IMR-90 (cell line): ENCODE measurements at regions not wholly inside any gene's neighbourhood (a gene's known extent, or its start where the extent isn't known, plus 50 kb on each side); places are given as distances from the start of the nearest gene placed in this dataset.

Experiments used
- ATAC-seq: fragments of 200-7000 bp; cut with Tn5 transposase; 2 replicates; pipeline ENCODE4 v1.9.1; 2020; ENCODE audit warnings: low read depth, mild to moderate bottlenecking, moderate library complexity
- BruUV-seq: library from RNA; stranded (reverse); fragments of 400-500 nt; replicated peaks from 2 replicates; lab custom pipeline; 2021; lab: Mats Ljungman, UMichigan
- CTCF ChIA-PET: fragments of 300-600 bp; formaldehyde crosslinking; extraction: SDS; loops from one replicate; lab custom pipeline; 2021; ENCODE audit warnings: antibody characterized with exemption; lab: Yijun Ruan, JAX
- POLR2A ChIA-PET: fragments of 300-600 bp; sonication (Branson Sonifier 250); formaldehyde crosslinking; loops from one replicate; lab custom pipeline; 2022; ENCODE audit warnings: antibody characterized with exemption; ENCODE audit not compliant: unreplicated experiment; lab: Charles Lee
- DNase-seq: peaks from one replicate; pipeline ENCODE4 v3.0.0; 2013
- H2AFZ ChIP-seq: replicated peaks from 2 replicates; pipeline ENCODE3; 2013; ENCODE audit warnings: low read length, mild to moderate bottlenecking; ENCODE audit not compliant: poor library complexity
- H2AK5ac ChIP-seq: 2 replicates; pipeline ENCODE4 v1.6.1; 2013; ENCODE audit warnings: low read depth, low read length, inconsistent platforms
- H2AK9ac ChIP-seq: replicated peaks from 2 replicates; pipeline ENCODE3; 2013; ENCODE audit warnings: mild to moderate bottlenecking, low read depth, low read length, moderate library complexity; ENCODE audit not compliant: poor library complexity
- H2BK120ac ChIP-seq: 2 replicates; pipeline ENCODE4 v1.6.1; 2013; ENCODE audit warnings: low read depth, low read length, inconsistent platforms
- H2BK15ac ChIP-seq: 3 replicates; pipeline ENCODE4 v1.6.1; 2013; ENCODE audit warnings: low read depth, low read length, inconsistent platforms
- H2BK20ac ChIP-seq: 2 replicates; pipeline ENCODE4 v1.6.1; 2013; ENCODE audit warnings: low read depth, mild to moderate bottlenecking, inconsistent platforms, low read length, moderate library complexity
- H2BK5ac ChIP-seq: 2 replicates; pipeline ENCODE4 v1.6.1; 2013; ENCODE audit warnings: mild to moderate bottlenecking, low read depth, low read length, inconsistent platforms; ENCODE audit not compliant: poor library complexity, severe bottlenecking
- H3K14ac ChIP-seq: replicated peaks from 2 replicates; pipeline ENCODE4 v1.6.1; 2013; ENCODE audit warnings: low read depth, low read length, inconsistent platforms
- H3K18ac ChIP-seq: 2 replicates; pipeline ENCODE4 v1.6.1; 2013; ENCODE audit warnings: low read depth, low read length, control low read depth
- H3K23ac ChIP-seq: 2 replicates; pipeline ENCODE4 v1.6.1; 2013; ENCODE audit warnings: low read depth, low read length, inconsistent platforms
- H3K27ac ChIP-seq: 2 replicates; pipeline ENCODE4 v1.5.1; 2013; ENCODE audit warnings: mild to moderate bottlenecking, control low read depth, low read length; ENCODE audit not compliant: insufficient read depth
- H3K27me3 ChIP-seq: 2 replicates; pipeline ENCODE4 v1.6.1; 2013; ENCODE audit warnings: low read length; ENCODE audit not compliant: control insufficient read depth, insufficient read depth
- H3K36me3 ChIP-seq: 2 replicates; pipeline ENCODE4 v1.6.1; 2013; ENCODE audit warnings: low read length, mixed read lengths; ENCODE audit not compliant: control insufficient read depth, insufficient read depth
- H3K4ac ChIP-seq: 2 replicates; pipeline ENCODE4 v1.6.1; 2013; ENCODE audit warnings: low read depth, low read length, inconsistent platforms
- H3K4me1 ChIP-seq: 2 replicates; pipeline ENCODE4 v1.6.1; 2013; ENCODE audit warnings: low read length, mixed read lengths; ENCODE audit not compliant: control insufficient read depth, insufficient read depth
- H3K4me2 ChIP-seq: 2 replicates; pipeline ENCODE4 v1.6.1; 2013; ENCODE audit warnings: low read depth, mild to moderate bottlenecking, control low read depth, low read length, moderate library complexity
- H3K4me3 ChIP-seq: 2 replicates; pipeline ENCODE4 v1.5.1; 2013; ENCODE audit warnings: low read depth, mild to moderate bottlenecking, control low read depth, low read length, moderate library complexity; ENCODE audit not compliant: insufficient read depth
- H3K56ac ChIP-seq: 2 replicates; pipeline ENCODE4 v1.6.1; 2013; ENCODE audit warnings: low read length, inconsistent platforms; ENCODE audit not compliant: insufficient read depth; ENCODE audit errors: extremely low read depth
- H3K79me1 ChIP-seq, 2 experiments: 2 replicates each; pipeline ENCODE4 v1.6.1; 2013; ENCODE audit warnings: low read length in 2 of 2, inconsistent platforms in 1 of 2, low read depth in 1 of 2
- H3K9ac ChIP-seq: 2 replicates; pipeline ENCODE4 v1.6.1; 2013; ENCODE audit warnings: low read depth, low read length, control low read depth
- H3K9me1 ChIP-seq: 2 replicates; pipeline ENCODE4 v1.6.1; 2013; ENCODE audit warnings: low read length, inconsistent platforms; ENCODE audit not compliant: insufficient read depth
- H3K9me3 ChIP-seq: 2 replicates; pipeline ENCODE4 v1.6.1; 2013; ENCODE audit warnings: low read length; ENCODE audit not compliant: control insufficient read depth, insufficient read depth
- H4K20me1 ChIP-seq: 2 replicates; pipeline ENCODE4 v1.6.1; 2013; ENCODE audit warnings: low read length, inconsistent platforms; ENCODE audit not compliant: insufficient read depth
- H4K5ac ChIP-seq: 2 replicates; pipeline ENCODE4 v1.6.1; 2013; ENCODE audit warnings: mild to moderate bottlenecking, low read depth, low read length, control low read depth
- H4K8ac ChIP-seq, 2 experiments: 2 replicates each; pipeline ENCODE4 v1.6.1; 2013; ENCODE audit warnings: low read depth in 2 of 2, low read length in 2 of 2, control low read depth in 1 of 2, inconsistent platforms in 1 of 2
- H4K91ac ChIP-seq: 2 replicates; pipeline ENCODE4 v1.6.1; 2013; ENCODE audit warnings: low read depth, low read length, inconsistent platforms; ENCODE audit not compliant: insufficient read depth
- CEBPB ChIP-seq: IDR thresholded peaks from 2 replicates; pipeline ENCODE4 v1.6.1; 2012; ENCODE audit warnings: low read depth, low read length, improper control_type of control experiment
- FOS ChIP-seq: fragments of 150-350 bp; IDR thresholded peaks from 2 replicates; pipeline ENCODE4 v1.6.1; 2016; ENCODE audit warnings: low read depth, low read length
- WGBS, 2 experiments: methylation state at CpG; one replicate each; pipeline versions ENCODE4 v1.1.5 to v1.1.7; 2013; ENCODE audit warnings: missing lambda C conversion rate in 2 of 2; ENCODE audit not compliant: insufficient read length in 1 of 2; ENCODE audit errors: extremely low coverage in 2 of 2; 5-methylcytosine and 5-hydroxymethylcytosine counted together
- dilution Hi-C: fragments of 300-500 bp; cut with HindIII; formaldehyde crosslinking; loops from one replicate; pipeline ENCODE4 v1.14.3; 2018; ENCODE audit warnings: low sequenced_read_pairs; ENCODE audit not compliant: unreplicated experiment
- in situ Hi-C: fragments of 300-500 bp; cut with MboI; formaldehyde crosslinking; loops from 3 replicates; pipeline ENCODE4 v1.14.3; 2019; ENCODE audit warnings: low sequenced_read_pairs, inconsistent platforms, mixed read lengths
- intact Hi-C: fragments of 100-400 bp; cut with micrococcal nuclease; formaldehyde crosslinking; loops from 2 replicates; pipeline ENCODE4 v1.10.0; 2022

DNA sequence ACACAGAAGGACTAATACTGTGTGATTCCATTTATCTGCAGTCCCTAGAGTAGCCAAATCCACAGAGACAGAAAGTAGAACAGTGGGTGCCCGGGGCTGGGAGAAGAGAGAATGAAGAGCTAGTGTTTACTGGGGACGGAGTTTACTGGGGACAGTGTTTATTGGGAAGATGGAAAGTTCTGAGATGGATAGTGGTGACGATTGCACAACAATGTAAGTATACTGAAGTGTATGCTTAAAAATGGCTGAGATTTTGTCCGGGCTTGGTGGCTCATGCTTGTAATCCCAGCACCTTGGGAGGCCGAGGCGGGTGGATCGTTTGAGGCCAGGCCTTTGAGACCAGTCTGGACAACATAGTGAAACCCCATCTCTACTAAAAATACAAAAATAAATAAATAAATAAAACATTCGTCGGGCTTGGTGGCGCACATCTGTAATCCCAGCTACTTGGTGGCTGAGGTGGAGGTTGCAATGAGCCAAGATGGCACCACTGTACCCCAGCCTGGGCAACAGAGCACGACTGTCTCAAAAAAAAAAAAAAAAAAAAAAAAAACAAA lies 132.4 kb downstream of the CTTN start:
- H2AFZ ChIP-seq: no peak overlapping the region
- 46% methylated on average over 2 of the region's 11 CpGs; no CpG with 5 or more reads in 1 of the 2 experiments for WGBS, 2 experiments
- H3K18ac ChIP-seq: no peak overlapping the region
- H2BK120ac ChIP-seq: no peak overlapping the region
- H3K9ac ChIP-seq: no peak overlapping the region
- ChIA-PET POLR2A (no interaction called here), CTCF (no interaction called here)
- H3K4me1 ChIP-seq: no peaks in the 10 kb centered on the region; the same call in 1 of the 2 replicates
- no peak for ATAC-seq
- H2BK20ac ChIP-seq: no peak overlapping the region
- no peak overlapping the region for H3K14ac ChIP-seq
- H4K91ac ChIP-seq: no peak overlapping the region
- no peak overlapping the region for H3K27ac ChIP-seq
- H3K27me3 ChIP-seq: no peaks in the 10 kb centered on the region
- H3K23ac ChIP-seq: no peak overlapping the region
- no TSS peak for BruUV-seq
- H4K5ac ChIP-seq: no peak overlapping the region
- no peak overlapping the region for H2BK15ac ChIP-seq
- no peak for TF ChIP-seq FOS
- peak; percentile 58 for TF ChIP-seq CEBPB
- H4K8ac ChIP-seq: no peak overlapping the region
- dilution Hi-C loops (no loop called here), intact Hi-C loops (no loop called here), in situ Hi-C loops (no loop called here)
- H3K9me3 ChIP-seq: peaks cover 4% of the 10 kb centered on the region; the same call in 1 of the 2 replicates
- H3K36me3 ChIP-seq: no peaks in the 10 kb centered on the region
- no peak overlapping the region for H3K4ac ChIP-seq
- no peak overlapping the region for H2AK9ac ChIP-seq
- no peak for DNase-seq
- no peak overlapping the region for H2BK5ac ChIP-seq
- no peaks in the 10 kb centered on the region for H3K9me1 ChIP-seq
- H4K20me1 ChIP-seq: no peaks in the 10 kb centered on the region; the same call in 1 of the 2 replicates
- no peak overlapping the region for H3K4me2 ChIP-seq
- no peak overlapping the region for H3K56ac ChIP-seq
- no peak overlapping the region for H3K4me3 ChIP-seq
- H2AK5ac ChIP-seq: no peak overlapping the region
- H3K79me1 ChIP-seq: no peaks in the 10 kb centered on the region
